GM19238 (cell line): ENCODE measurements at regions not wholly inside any gene's neighbourhood (a gene's known extent, or its start where the extent isn't known, plus 50 kb on each side); places are given as distances from the start of the nearest gene placed in this dataset.

Experiments used
- DNase-seq: peaks from one replicate; pipeline ENCODE4 v3.0.0; 2011; ENCODE audit warnings: low spot score; ENCODE audit not compliant: insufficient read length

DNA sequence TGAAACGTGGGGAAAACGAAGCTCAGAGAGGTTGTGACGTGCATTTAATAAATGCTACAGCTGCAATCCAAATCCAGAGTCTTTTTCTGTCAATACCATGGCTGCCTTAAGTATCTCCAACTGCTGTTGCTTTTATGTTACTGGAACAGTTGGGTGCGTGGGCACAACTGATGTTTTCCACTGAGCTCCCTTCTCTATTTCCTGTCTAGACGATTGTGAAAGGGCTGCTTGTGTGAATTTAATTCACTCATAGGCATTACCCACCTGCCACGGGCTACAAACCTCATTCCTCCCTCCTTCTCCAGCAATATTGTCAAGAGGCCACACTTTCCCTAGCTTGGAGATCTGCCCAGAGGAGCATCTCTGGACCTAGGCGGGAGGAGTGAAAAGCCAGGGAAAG lies 526.0 kb downstream of the MID1IP1 start:
- no peak for DNase-seq

DNA sequence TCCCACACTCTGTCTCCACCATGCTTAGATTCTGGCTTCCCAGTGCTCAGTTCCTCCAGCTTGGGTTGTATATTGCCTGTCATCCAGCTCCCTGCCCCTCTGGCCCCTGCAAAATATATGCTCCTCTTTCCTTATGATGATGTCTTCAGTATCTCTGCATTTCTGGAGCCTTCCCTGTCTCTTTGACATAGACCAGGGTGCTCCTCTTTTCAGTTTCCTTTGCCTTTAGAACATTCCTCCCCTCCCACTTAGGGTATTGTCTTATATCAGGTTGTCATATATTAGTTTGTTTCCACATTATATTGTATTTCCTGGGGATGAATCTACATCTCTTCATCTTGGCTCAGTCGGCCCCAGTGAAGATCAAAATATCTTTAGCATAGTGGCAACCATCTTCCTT lies 526.4 kb downstream of the MID1IP1 start:
- DNase-seq, result no peak

DNA sequence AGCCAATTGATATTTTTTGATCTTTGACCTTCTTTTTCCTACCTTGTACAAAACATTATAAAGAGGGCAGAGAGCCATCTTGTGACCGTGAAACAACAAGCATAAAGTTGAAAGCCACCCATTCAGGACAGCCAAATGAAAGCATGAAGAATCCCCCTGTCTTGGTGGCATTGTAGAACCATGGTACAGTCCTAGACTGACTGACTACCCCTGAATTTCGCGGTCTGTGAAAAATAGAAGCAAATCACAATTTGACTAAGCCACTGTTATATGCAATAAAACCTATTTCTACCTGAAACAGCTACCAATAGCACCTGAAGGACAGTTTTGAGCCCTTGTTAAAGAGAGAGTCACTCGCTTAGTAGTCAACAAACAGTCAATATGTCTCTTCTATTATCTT lies 527.4 kb downstream of the MID1IP1 start:
- DNase-seq, result no peak

DNA sequence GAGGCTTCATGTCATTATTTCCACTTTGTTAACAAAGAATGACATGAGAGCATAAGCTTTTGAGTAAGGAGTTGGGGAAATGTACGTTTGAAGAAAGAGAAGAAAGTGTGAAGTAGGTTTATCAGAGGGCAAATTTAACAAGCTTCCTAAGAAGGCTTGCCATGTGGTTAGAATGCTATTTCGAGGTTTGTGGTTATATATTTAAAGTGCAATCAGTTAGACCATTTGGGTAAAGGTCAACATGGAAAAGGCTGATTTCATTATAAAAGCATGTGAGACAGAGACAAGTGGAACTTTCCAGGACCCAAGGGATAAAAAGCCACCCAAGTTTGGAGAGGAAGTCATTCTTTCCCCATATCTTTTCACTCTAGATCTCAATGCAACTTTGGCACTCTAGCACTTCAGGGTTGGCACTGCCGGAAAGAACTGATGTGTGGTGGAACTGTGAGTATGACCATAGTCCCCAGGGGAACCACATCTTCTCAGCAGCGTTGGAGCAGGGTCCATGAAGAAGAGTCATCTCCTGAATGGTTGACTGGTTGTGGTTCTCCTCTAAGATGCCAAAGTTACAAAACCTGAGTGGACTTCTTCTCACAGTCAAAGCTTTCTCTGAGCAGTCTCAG lies 529.9 kb downstream of the MID1IP1 start:
- no peak for DNase-seq

GRCh38 chrX:39333451-39333850 lies 532.2 kb downstream of the MID1IP1 start:
- DNase-seq, result no peak

GRCh38 chrX:39335513-39336235 lies 534.4 kb downstream of the MID1IP1 start:
- DNase-seq, result no peak

- no peak for DNase-seq
Measured at GRCh38 chrX:39336671-39337311, 535.5 kb downstream of the MID1IP1 start.

DNA sequence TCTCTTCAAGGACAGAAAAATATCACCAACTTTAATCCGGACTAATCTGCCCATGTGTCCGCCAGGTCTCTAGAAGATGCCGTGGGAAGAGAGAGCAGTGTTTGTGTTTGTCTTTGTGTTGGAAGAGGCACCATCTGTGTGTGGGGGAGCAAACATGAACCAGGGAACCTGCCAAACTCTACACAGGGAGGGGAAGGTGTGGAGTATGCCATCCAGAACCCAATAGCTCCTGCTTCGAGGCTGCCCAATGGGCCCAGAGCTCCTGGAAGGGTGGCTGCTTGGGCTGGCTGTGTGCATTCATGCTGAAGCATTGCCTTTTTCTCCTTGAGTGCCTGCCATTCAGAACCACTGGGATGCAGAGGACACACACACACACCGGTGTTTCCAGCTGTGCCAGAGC lies 536.2 kb downstream of the MID1IP1 start:
- no peak for DNase-seq

DNA sequence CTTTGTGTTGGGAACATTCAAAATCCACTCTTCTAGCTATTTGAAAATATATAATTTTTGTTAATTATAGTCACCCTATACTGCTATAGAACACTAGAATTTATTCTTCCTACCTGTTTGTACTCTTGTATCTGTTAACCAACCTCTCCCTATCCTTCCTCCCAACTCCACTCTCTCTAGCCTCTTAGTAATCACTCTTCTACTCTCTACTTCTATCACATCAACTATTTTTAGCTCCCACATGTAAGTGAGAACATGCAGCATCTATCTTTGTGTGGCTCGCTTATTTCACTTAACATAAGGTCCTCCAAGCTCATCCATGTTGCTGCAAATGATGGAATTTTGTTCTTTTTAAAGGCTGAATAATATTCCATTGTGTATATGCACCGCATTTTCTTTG lies 537.3 kb downstream of the MID1IP1 start:
- no peak for DNase-seq

DNA sequence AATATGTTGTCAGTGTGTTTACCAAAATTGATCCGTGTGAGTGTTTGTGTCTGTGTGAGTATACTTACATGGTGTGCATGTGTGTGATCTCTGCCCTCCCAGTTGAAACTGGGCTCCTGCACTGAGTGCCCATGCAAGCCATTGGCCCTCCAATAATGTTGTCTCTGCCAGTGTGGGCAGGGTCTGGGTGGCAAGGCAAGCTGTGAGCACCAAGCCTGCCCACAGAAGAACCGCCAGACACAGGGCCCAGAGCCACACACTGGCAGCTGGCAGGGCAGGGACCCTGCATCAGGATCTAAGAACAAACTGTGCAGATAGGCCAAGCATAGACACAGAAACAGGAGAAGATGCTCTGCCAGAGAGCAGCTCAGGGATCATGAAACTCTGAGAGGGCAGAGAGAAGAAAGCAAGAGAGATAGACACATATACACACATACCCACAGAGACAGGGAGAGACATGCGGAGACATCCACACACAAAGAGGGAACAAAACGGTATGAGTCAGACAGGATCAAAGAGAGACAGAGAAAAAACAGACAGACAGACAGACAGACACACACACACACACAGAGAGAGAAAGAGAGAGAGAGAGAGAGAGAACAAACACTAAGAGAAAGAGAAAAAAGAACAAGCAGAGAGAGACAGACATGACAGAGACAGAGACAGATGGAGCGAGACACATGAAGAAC lies 555.0 kb downstream of the MID1IP1 start:
- no peak for DNase-seq

DNA sequence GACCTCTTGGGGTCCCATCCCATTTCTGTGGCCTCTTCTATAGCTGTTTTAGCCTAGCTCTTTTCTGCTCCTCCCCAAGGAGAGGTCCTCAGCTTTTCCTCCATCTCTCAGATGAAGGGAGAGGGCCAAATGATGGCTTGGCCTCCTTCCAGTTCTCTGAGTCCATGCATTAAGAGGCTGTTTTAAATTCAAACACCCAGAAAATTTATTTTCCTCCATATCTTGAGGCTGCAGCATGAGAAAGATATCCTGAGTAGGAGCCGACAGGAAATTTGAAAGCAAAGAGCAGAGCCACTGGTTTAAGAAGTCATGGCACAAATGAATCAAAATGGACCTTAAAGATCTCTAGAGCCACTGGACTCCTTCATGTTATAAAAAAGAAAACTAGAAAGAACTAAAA lies 558.8 kb downstream of the MID1IP1 start:
- no peak for DNase-seq

GRCh38 chrX:39361736-39362135 lies 560.5 kb downstream of the MID1IP1 start:
- DNase-seq, result no peak

DNA sequence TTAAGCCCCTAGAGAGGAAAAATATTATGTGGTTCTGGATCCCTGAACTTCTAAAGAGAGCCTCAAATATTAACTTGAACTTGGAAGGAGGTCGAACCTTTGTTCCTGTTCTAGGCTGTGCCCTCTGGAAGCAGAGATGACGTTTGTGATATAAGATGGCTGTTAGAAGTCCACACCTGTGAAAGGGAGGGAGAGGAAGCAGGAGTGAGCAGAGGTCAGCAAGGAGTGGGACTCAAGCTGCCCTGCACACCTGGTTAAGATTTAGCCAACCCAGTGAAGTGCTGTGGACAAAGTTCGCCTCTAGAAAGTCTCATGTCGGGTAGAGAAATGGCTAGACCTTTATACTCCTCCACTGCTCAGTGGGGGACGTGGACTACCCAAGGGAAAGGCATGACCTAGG lies 566.2 kb downstream of the MID1IP1 start:
- no peak for DNase-seq

GRCh38 chrX:39372115-39372514 lies 570.9 kb downstream of the MID1IP1 start:
- no peak for DNase-seq

DNA sequence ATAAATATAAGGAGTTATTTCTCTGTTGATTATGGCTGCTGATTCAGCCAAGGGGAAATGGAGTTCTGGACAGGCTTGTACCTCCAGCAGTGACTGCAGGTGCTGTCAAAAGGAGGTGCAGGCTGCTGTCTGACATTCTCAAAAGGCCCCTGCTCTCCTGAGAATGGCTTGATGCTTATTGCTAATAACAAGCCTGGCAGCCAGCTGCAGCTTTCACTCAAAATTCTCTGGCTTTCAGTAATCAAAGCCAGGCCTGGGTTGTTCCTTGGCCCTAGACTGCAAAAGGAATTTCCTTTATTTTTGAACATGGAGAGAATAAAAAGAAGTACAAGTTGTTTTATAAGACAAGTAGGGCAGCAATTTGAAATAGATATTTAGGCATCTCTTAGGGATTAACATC lies 575.9 kb downstream of the MID1IP1 start:
- no peak for DNase-seq

- DNase-seq, result no peak
Measured at GRCh38 chrX:39377773-39378172, 576.5 kb downstream of the MID1IP1 start.

- no peak for DNase-seq
Measured at GRCh38 chrX:39381422-39381821, 580.2 kb downstream of the MID1IP1 start.

- DNase-seq, result no peak
Measured at GRCh38 chrX:39384996-39385395, 583.7 kb downstream of the MID1IP1 start.

DNA sequence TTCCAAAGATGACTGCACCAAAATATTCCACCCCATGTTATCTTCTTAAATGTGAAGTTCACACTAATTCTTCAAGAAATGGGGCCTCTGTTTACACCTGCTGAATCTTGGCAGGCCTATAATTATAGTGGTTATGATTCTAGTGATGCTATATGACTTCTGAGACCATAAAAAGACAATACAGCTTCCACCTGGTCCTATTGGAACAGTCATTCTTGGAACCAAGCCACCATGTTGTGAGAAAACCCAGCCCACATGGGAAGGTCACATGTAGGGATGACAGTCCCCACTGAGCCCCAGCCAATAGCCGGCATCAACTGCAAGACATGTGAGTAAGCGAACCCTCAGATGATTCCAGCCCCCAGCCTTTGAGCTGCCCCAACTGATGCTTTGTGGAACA lies 587.5 kb downstream of the MID1IP1 start:
- DNase-seq, result no peak

DNA sequence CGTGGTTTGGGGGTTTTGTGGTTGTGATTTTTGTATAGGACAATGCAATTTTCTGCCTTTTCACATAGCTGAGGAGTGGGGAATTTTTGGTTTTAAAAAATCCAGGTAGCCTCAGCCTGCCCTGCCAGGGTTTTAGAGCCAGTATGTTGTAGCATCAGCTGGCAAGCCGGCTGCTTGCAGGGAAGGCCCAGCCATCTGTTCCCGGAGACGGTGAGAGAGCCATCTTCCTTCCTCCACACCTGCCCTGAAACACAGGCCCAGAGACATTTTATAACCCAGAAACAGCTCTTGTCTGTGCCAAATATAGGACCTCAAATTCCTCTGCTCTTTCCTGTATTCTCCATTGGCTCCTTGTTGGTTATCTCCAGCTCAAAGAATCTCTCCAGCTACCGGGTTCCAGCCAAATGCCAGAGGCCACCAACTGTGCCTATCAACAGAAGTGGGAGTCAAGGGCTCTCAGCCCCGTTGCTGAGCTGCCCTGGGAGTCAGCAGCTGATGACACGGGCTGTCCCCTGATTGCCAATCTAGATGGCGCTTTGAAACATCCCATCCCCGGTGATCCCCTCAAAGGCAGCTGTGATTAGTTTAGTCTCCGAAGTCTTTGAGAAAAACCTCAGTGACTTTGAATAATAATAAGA lies 595.2 kb downstream of the MID1IP1 start:
- no peak for DNase-seq

- DNase-seq, result no peak
Measured at GRCh38 chrX:39397561-39398199, 596.4 kb downstream of the MID1IP1 start.
